GM21723 (cell line): ENCODE measurements at regions not wholly inside any gene's neighbourhood (a gene's known extent, or its start where the extent isn't known, plus 50 kb on each side); places are given as distances from the start of the nearest gene placed in this dataset.
"Not testable (repeated sequence)": the region's sequence is repeated elsewhere in the genome, so short reads cannot be mapped to it uniquely, and the experiment has no call there.

ENCODE experiments used
- ATAC-seq: cut with Tn5 transposase; IDR thresholded peaks from one replicate; pipeline ENCODE4 v1.9.1; 2021; ENCODE audit warnings: mild to moderate bottlenecking, moderate library complexity; ENCODE audit not compliant: unreplicated experiment

DNA sequence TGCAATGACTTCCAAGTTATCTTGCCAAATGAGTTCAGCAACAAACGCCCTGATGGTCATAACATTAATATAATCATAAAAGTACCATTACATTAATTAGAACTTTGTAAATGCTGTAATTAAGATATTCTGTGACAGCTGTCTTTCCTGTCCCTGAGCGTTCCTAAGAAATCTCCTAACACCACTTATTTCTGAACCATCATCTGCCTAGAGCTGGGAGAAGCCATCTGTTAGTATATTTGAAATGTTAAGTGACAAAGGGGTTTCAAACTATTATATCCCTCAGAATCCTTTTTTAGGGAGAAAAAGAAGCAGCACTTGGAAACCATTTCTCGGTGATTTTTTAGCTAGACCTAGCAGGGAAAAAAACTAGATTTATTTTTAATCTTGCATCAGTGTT lies 657.5 kb downstream of the FAM181B start:
- ATAC-seq: no peak

DNA sequence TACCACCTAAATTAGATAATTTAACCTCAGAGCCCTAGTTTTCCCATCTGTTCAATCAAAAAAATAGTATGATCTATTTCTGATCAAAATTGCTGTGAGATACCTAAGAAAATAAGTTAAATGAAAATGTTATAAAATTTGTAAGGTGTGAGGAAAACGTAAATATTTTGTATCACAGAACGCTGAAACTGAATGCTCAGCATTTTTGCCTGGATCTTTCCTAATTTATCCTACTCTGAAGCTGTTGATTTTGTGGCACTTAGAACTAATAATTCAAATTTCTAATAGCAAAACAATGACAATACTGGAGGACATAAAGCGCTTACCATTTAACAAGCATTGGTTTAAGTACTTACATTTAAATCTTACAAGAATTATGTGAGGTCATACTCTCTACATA lies 674.2 kb downstream of the FAM181B start:
- no peak for ATAC-seq

DNA sequence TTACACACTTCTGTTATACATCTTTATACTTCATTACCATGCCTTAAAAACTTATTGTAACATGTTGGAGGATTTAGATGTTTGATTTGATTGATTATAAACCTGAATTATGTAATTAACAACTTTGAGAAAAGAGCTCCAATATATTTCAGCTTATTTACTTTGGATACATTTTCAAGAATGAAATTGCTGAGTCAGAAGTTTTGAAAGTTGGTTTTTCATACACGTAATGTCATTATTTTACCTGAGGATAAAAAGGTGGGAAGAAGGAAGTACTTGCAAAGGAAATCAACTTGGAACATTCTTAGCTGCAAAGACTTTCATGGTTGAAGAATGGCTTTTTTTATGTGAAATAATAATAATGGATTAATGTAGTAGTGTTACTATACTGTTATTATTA lies 677.2 kb downstream of the FAM181B start:
- ATAC-seq: no peak

DNA sequence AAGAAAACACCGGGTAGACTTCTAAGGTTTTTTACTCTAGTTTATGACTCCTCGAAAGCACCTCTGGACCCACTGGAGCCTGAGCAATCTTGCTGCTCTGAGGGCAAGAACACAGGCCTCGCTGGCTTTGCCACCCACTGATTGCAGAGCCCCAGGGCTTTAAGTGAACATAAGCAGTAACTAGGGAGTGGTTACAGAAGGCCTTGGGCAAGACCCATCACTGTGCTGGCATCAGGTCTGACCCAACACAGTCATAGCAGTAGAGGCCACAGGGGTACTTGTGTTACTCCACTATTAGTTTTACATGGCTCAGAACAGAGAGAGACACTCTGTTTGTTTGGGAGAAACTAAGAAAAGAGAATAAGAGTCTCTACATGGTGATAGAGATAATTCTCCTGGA lies 684.5 kb downstream of the FAM181B start:
- no peak for ATAC-seq

DNA sequence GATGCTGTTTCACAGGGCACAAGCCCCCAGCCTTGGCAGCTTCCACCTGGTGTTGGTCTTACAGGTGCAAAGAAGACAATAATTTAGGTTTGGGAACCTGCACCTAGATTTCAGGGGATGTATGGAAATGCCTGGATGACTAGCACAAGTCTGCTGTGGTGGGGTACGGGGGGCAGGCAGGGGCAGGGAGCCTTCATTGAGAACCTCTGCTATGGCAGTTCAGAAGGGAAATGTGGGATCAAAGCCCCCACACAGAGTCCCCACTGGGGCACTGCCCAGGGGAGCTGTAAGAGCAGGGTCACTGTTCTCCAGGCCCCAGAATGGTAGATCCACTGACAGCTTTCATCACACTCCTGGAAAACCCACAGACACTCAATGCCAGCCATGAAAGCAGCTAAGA lies 686.5 kb downstream of the FAM181B start:
- no peak for ATAC-seq

DNA sequence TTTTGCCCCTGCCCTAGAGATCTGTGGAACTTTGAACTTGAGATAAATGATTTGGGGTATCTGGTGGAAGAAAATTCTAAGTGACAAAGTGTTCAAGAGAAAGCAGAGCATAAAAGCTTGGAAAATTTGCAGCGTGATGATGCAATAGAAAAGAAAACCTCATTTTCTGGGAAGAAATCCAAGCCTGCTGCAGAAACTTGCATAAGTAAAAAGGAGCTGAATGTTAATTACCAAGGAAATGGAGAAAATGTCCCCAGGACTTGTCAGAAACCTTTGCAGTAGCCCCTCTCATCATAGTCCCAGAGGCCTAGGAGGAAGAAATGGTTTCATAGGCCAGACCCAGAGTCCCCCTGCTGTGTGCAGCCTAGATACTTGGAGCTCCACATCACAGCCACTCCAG lies 686.9 kb downstream of the FAM181B start:
- no peak for ATAC-seq

DNA sequence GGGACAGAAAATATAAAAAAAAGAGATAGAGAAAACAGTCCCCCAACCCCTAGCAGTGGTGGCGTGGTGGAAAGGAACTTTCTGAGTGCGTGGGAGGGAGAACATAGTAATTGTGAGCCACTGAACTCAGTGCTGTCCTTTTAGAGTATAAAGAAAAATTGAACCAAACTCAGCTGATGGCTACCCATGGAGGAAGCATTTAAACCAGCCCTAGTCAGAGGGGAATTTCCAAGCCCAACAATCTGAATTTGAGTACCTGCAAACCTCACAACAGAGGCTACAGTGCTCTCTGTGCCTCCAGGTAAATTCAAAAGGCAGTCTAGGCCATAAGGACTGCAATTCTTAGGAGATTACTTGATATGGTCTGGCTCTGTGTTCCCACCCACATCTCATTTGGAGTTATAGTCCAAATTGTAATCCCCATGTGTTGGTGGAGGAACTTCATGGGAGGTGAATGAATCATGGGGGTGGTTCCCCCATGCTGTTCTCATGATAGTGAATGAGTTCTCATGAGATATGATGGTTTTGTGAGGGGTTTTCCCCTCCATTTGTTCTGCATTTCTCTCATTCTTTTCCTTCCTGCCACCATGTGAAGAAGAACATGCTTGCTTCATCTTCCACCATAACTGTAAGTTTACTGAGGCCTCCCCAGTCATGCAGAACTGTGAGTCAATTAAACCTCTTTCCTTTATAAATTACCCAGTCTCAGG lies 687.8 kb downstream of the FAM181B start:
- no peak for ATAC-seq

DNA sequence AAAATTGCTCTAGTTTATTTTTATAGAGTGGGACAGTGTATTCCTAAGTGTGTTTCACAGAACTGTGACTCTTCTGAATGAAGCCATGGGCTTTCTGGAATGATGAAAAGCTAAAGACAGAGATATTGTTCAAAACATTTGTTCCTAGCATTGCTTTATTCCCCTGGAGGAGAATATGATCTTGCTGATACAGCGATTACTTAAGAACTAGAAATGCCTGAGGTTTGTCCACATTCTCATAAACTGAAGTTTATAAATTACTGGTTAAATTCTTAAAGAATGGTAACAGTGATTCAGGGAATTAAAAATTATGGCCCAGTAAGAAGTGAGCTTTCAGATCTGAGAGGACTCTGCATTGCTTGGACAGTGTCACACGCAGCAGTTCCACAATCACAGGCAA lies 690.3 kb downstream of the FAM181B start:
- no peak for ATAC-seq

DNA sequence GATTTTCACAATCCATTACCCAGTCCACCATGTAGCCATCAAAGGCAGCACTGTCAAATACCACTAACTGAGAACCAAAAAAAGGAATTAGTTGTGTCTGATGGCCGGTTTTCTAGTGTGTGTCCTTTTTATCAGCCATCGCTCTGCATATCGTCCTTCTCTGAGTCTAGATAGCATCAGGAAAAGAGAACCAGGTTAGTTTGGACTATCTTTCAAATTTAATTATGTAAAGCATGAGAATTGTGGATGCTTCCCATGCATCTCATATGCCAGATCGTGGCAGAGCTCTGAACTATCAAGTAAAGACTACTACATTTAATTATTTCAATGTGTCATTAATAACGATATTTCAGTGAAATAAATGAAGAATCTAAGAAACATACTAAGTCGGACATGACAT lies 691.9 kb downstream of the FAM181B start:
- ATAC-seq: no peak

DNA sequence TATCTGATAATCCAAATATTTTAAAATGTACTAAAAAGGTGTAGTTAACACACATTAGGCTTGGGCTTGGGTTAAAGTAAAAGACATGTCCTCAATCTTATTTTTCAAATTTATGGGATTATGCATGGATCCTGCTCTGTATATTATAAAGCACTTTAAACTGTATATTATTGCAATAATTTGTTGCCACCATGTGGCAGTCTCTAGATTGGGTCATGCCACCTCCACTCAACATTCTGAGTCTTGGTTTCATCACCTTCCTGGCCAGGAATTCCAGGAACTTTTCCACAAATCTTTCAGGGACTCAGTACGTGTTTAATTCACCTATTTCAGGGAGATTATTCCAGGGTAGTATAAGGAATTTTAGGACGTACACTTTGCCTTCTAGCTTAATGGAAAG lies 695.5 kb downstream of the FAM181B start:
- ATAC-seq: no peak

DNA sequence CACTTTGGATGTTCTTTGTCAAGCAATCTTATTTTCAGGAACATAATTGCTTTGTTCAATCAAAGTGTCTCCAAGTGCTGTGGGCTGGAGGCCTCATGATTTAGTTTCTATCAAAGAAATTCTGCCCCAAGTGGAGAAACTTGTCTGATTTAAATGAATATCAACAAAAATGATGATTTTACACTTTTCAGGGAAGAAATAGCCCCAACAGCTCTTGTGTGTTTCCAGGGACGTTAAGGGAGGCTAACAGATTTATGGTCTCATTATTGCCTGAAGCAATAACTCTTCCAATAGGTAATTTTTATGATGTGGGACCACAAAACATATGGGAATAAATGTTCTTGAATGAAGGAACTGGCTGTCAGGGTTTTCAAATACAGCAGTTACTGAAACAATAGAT lies 699.1 kb downstream of the FAM181B start:
- no peak for ATAC-seq

DNA sequence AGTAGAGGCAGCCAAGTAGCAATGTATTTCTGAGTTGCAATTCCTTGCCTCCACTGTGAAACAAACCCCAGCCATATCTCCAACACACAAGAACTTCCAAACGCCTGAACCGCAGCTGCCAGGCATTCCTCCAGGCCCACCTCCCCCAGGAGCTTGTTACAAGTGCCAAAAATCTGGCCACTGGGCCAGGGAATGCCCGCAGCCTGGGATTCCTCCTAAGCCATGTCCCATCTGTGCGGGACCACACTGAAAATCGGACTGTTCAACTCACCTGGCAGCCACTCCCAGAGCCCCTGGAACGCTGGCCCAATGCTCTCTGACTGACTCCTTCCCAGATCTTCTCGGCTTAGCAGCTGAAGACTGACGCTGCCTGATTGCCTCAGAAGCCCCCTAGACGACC lies 706.3 kb downstream of the FAM181B start:
- not testable (repeated sequence) for ATAC-seq

DNA sequence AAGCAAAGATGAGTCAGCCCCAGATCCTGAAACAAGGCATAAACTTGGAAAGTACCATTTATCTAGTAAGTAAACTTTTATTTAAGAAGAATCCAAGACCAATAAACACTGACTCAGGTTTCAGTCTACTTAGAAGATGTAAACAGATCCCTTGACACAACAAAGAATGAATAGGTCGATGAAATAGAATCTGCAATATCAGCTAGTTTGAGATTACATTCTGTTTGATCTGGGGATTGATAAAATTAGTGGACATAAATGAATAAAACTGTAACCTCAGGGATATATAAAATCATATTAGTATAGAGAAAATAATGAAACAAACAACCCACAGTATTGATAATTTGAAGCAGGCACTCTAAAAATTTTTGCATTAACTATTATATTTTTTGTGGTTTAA lies 708.9 kb downstream of the FAM181B start:
- no peak for ATAC-seq

DNA sequence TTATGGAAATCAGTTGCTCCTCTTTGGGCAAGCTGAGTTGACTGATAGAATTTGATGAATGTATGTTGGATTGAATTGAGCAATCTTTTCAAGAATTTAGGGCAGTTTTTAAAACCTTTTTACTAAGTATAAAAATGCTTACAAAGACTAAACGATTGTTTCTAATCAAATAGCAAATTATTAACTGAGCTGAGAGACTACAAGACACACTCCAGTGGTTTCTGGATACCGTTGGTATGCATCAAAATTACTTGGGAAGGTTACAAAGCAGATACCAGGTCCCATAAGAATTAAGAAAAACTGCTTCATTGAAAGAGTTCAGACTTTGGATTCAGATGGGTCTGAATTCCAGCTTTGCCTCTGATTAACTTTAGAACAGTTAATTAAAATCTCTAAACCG lies 721.4 kb downstream of the FAM181B start:
- ATAC-seq: no peak

DNA sequence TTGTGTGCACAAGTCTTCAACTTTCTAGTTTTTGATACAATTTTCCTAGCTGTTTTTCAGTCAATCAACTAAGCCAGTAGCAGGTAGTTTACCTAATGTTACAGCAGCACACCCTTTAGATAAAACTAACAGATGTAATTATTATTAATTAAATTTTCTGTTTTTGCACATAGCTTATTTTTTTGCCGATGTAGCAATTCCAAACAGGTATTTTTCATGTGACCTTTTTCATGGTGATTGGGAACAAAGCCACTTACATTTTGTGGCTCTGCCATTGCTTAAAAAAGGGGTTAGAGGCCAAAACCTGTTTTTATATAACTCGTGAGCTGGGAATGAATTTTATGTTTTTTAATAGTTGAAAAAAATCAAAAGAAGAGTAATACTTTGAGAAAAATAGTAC lies 724.5 kb downstream of the FAM181B start:
- ATAC-seq: no peak

DNA sequence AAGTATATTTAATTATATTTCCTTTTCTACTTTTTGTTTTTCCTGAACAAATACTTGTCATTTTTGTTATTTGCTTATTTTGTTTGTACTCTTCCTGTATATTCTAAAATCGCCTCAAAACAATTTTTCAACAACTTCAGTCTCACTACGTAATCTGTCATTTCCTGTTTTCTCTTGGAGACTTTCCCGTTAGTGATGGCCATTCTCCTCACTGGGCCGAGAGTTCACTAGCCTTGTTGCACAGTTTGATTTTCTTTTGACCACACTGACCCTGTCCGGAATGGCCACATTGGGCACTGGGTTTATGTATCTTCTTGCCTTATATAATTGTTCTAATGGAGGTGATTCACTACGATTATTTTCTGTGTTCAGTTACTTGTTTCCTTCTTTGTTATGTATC lies 726.1 kb downstream of the FAM181B start:
- ATAC-seq: no peak

DNA sequence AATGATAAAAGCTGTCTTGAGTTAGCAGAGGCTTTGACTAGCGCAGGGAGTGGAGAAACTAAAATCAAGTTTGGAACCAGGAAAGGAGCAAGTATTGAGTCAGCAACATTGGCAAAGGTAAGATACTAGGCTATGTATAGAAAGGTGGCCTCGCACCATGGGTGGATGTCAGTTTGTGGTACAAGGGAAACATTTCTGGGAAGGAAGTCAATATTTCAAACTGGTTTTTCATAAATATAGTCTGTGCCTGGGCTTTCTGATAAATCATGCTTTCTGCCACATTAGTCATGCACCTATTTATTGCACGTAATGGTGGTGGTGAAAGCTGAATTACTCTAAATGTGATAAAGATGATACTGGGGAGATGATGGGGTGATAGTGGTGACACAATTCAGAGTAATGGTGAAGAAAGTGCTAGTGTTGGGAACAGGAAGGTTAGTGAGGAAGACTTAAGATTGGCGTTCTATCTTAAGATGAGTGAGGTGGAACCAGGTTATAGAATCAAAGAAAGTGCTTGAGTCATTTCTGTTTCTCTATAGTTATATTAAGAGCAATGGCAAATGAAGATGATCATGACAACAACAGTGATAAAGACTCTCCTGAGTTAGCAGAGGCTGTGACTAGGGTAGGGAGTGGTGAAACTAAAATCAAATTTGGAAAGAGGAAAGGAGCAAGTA lies 729.0 kb downstream of the FAM181B start:
- ATAC-seq: no peak

DNA sequence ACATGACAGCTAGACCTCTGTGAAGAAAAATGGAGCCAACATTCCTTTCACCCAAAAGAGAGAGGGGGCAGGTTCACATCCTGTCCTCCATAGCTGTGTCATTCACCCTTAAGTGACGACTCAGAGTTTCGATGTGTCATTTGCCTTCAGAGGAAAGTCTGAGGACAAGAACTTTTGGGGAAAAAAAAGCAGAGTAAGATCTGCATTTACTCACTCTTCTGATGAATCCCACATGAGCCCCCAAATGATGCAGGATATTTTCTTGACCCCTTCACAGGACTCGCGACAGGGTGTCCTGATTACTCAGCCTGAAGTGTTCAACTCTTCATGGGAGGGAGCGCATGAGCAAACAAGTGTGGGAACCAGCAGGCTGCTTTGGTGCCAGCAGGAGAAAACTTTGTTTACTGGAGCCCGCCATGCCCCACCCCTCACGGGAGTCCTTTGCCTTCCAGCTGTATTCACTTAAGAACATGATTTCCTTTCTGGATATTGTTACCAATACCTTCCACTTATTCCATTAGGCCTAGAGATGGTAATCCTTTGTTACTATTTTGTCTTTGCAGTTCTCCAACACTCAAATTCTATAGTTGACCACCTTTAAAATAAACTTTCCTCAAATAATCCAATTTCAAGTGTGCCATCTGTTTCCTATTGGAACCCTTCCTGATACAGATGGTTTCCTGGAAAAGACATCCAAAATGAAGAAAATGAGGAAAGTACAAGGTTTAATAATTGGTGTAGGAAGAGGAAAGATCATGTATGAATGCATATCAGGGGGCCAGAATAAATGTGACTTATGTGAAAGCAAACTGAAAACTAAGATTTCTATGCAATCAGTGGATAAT lies 729.8 kb downstream of the FAM181B start:
- ATAC-seq: no peak

DNA sequence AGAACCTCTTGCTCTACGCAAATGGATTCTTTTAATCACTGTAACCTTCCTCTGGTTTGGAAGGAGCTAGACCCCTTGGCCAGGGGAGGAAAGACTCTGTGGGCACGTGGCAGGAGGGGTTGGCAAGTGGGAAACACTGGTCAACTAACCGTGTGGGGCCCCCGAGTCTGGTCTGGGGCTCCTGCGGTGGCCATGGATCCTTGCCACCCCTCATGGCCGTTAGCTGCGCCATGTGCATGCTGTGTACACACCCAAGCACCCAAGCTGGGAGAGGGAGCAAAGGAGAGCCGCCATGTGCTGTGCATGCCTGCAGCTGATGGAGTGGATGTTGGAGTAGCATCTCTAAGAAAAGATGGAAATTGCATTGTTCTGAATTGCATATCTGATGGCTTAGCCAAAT lies 730.6 kb downstream of the FAM181B start:
- no peak for ATAC-seq

DNA sequence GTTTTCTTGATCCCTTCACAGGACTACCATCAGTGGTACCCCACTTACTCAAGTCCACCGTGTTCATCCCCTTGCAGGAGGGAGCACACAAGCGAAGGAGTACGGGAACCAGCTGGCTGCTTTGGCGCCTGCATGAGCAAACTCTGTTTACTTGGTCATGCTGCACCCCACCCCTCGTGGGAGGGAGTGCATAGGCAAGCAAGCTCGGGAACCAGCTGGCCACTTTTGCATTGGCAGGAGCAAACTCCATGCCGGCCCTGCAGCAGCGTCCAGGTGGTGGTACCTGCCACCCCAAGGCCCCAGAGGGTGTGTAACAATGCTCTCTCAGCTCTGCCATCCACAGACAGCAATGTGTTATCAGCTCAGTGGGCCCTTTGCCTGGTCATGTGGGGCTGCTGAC lies 737.8 kb downstream of the FAM181B start:
- no peak for ATAC-seq

DNA sequence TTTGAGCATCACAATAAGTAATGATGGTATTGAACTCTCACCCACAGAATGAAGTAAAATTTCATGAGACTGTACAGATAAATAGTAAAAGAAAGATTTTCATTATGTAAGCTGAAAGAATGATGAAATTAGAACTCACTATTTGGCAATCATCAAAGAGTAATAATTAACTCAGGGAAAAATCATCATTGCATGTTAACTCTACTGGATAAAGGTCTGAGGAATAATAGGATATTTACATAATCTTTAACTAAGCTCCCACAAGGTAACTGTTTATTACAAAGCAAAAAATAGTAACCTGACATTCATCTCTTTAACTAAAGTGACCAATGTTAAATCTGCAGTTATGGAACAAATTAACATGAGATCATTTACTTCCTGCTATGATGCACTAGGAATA lies 739.9 kb downstream of the FAM181B start:
- ATAC-seq: no peak
